ENCODE measurements at regions not wholly inside any gene's neighbourhood (a gene's known extent, or its start where the extent isn't known, plus 50 kb on each side); places are given as distances from the start of the nearest gene placed in this dataset.

GRCh38 chr17:21817791-21818364 is 125.6 kb downstream of the KCNJ18 start:
- no peak overlapping the region for H3K4me3 ChIP-seq
- DNase-seq (ENCODE audit: low spot score in 2 of 2): no peak
- TF ChIP-seq POLR2AphosphoS5 (IDR thresholded peaks at IDR 0.05) (no peak), POLR2A (IDR thresholded peaks at IDR 0.05) (no peak), CTCF (IDR thresholded peaks at IDR 0.05) (no peak)
- intact Hi-C loops (cut with DNase I; ENCODE audit: low total_unique reads): no loop called here
- no peaks in the 10 kb centered on the region for H3K36me3 ChIP-seq
- H3K9me3 ChIP-seq: peaks cover 15 to 17% of the 10 kb centered on the region in 2 donors
- no peaks in the 10 kb centered on the region for H3K4me1 ChIP-seq
- no peaks in the 10 kb centered on the region for H3K27me3 ChIP-seq
- H3K27ac ChIP-seq: no peak overlapping the region

GRCh38 chr17:21823090-21823489 is 130.8 kb downstream of the KCNJ18 start:
- TF ChIP-seq CTCF (IDR thresholded peaks at IDR 0.05) (no peak), POLR2A (IDR thresholded peaks at IDR 0.05) (no peak), POLR2AphosphoS5 (IDR thresholded peaks at IDR 0.05) (no peak)
- Histone ChIP-seq H3K27me3 (no peaks in the 10 kb centered on the region), H3K9me3 (no peaks in the 10 kb centered on the region), H3K36me3 (no peaks in the 10 kb centered on the region), H3K4me3 (no peak overlapping the region), H3K4me1 (no peaks in the 10 kb centered on the region), H3K27ac (no peak overlapping the region)
- DNase-seq (ENCODE audit: low spot score in 2 of 2): no peak
- intact Hi-C loops (cut with DNase I; ENCODE audit: low total_unique reads): no loop called here

GRCh38 chr17:21823643-21824042 is 131.3 kb downstream of the KCNJ18 start:
- Histone ChIP-seq H3K36me3 (no peaks in the 10 kb centered on the region), H3K9me3 (no peaks in the 10 kb centered on the region), H3K27ac (no peak overlapping the region), H3K27me3 (no peaks in the 10 kb centered on the region), H3K4me1 (no peaks in the 10 kb centered on the region), H3K4me3 (no peak overlapping the region)
- DNase-seq (ENCODE audit: low spot score in 2 of 2): no peak
- intact Hi-C loops (cut with DNase I; ENCODE audit: low total_unique reads): no loop called here
- no peak for TF ChIP-seq POLR2AphosphoS5 (IDR thresholded peaks at IDR 0.05)
- TF ChIP-seq CTCF (IDR thresholded peaks at IDR 0.05): no peak
- no peak for TF ChIP-seq POLR2A (IDR thresholded peaks at IDR 0.05)

DNA sequence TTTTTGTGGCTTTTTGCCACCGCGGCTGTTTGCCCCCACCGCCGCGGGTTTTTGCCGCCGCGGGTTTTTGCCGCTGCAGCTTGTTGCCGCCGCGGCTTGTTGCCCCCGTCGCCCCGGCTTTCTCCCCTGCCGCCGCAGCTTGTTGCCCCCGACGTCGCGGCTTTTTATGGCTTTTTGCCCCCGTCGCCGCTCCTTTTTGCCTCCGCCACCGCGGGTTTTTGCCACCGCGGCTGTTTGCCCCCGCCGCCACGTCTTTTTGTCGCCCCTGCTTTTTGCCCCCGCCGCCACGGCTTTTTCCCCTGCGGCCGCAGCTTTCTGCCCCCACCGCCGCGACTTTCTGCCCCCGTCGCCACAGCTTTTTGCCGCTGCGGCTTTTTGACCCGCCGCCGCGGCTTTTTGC is 149.5 kb downstream of the KCNJ18 start:
- Histone ChIP-seq H3K27me3 (peaks cover 0 to 22% of the 10 kb centered on the region in 2 donors), H3K4me3 (no peak overlapping the region)
- intact Hi-C loops (cut with DNase I; ENCODE audit: low total_unique reads): no loop called here

More for the DNA sequence above, 149.5 kb downstream of the KCNJ18 start:
- no peak overlapping the region for H3K27ac ChIP-seq
- H3K36me3 ChIP-seq: no peaks in the 10 kb centered on the region
- TF ChIP-seq POLR2AphosphoS5 (IDR thresholded peaks at IDR 0.05) (no peak), POLR2A (IDR thresholded peaks at IDR 0.05) (no peak), CTCF (IDR thresholded peaks at IDR 0.05) (no peak)
- no peak for DNase-seq (ENCODE audit: low spot score in 2 of 2)
- no peaks in the 10 kb centered on the region for H3K4me1 ChIP-seq
- peaks cover 13 to 29% of the 10 kb centered on the region in 2 donors for H3K9me3 ChIP-seq
